Pancreas (tissue), 10 donors: ENCODE measurements at regions not wholly inside any gene's neighbourhood (a gene's known extent, or its start where the extent isn't known, plus 50 kb on each side); places are given as distances from the start of the nearest gene placed in this dataset.

Experiments
- ATAC-seq, 4 donors: fragments of 200-7000 bp; cut with Tn5 transposase; one replicate each; pipeline versions ENCODE4 v1.8.0 to v1.9.1; 2020; ENCODE audit warnings: mild to moderate bottlenecking in 4 of 4, moderate library complexity in 4 of 4
- DNase-seq, 6 donors: peaks; one replicate each; pipeline ENCODE4 v3.0.0-alpha.2; 2020
- FAIRE-seq: peaks from 2 replicates; lab custom pipeline; 2012; peaks lifted over from hg19 to GRCh38; lab: Jason Lieb, UNC
- H3K27ac ChIP-seq, 4 donors: fragments of 200-600 bp; sonication (generic); 1 replicate in 3 of 4; 2 replicates in 1 of 4; pipeline versions ENCODE4 v1.5.0 to v1.8.0; 2020
- H3K27me3 ChIP-seq, 4 donors: fragments of 200-600 bp; one replicate each; pipeline ENCODE4 v1.8.0; 2021
- H3K36me3 ChIP-seq, 3 donors: fragments of 200-600 bp; sonication (generic) in 1 of 3; one replicate each; pipeline versions ENCODE4 v1.5.0 to v1.8.0; 2020 to 2021
- H3K4me1 ChIP-seq, 3 donors: fragments of 200-600 bp; one replicate each; pipeline ENCODE4 v1.8.0; 2021
- H3K4me3 ChIP-seq, 4 donors: fragments of 200-600 bp; sonication (generic) in 2 of 4; one replicate each; pipeline versions ENCODE4 v1.5.0 to v1.8.0; 2020 to 2021
- H3K9me3 ChIP-seq, 4 donors: fragments of 200-600 bp; one replicate each; pipeline ENCODE4 v1.8.0; 2021
- WGBS, 2 donors: extraction: QIAGEN DNeasy Blood & Tissue Kit; methylation state at CpG; one replicate each; pipeline ENCODE4 v1.1.7; 2013; 5-methylcytosine and 5-hydroxymethylcytosine counted together
- intact Hi-C, 3 donors: fragments of 100-400 bp; cut with DNase I; formaldehyde crosslinking; loops; one replicate each; pipeline versions ENCODE4 v1.11.1 to v1.14.2; 2022
- TF ChIP-seq, protein P1 (sequence below), 4 donors: fragments of 200-600 bp; sonication (generic) in 3 of 4; IDR thresholded peaks; one replicate each; pipeline versions ENCODE4 v1.5.0 to v1.8.0; 2021; ENCODE audit warnings: antibody characterized with exemption in 4 of 4
- donor health status: healthy with polysubstance abuse.
- donor health status: DM: no; HTN: no; CAD: no; lungs with moderate emphysema.
- donor health status: DM: no; HTN: no; CAD: no.
- donor health status: control.
- donor health status: control.
- donor health status: Bipolar disorder and iron deficiency.
- donor health status: DM: yes; HTN: yes; CAD: no.
- donor health status: DM: no; HTN: no; CAD: no.
- donor health status: DM: no; HTN: no; CAD: no.
- donor health status: DM: yes; HTN: yes; CAD: no.

DNA sequence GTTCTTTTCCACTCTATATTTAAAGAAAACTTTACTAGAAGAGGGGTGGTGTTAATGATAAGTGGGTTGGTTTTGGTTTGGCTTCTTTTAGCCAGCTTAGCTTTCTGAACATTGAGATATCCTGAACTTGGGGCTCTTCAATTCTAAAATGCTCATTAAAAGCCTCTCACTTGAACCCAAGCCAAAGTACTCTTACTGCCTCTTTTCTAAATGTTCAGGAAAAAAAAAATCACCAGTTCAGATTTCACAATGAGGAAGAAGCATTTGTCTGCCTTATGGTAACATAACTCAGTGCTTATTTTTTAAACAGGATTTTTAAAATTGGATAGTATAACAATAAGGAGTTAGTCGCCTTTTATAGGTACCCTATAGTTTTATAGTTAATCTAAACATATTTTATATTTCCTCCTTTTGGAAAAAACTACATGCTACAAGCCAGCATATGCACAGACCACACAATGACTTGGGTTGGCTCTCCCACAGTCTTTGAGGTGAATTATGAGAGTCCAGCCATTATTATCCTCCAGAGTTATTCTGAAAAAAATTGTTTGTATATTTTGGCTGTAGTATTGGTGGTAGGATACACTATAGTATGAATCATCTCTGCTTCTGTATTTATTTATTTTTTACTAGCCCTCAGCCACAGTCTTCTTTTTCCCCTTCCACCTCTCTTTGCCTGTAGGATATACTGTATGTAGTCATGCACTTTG is 195.5 kb upstream of the TMPO start:
- H3K4me1 ChIP-seq, result no peaks in the 10 kb centered on the region
- H3K27me3 ChIP-seq, result no peaks in the 10 kb centered on the region
- intact Hi-C loops, result loop anchor here in 1 of 3 donors (10.0 kb wide), 1 partner anchor 55 kb away; no protein-coding TSS in a partner anchor
- TF ChIP-seq, protein P1, sequence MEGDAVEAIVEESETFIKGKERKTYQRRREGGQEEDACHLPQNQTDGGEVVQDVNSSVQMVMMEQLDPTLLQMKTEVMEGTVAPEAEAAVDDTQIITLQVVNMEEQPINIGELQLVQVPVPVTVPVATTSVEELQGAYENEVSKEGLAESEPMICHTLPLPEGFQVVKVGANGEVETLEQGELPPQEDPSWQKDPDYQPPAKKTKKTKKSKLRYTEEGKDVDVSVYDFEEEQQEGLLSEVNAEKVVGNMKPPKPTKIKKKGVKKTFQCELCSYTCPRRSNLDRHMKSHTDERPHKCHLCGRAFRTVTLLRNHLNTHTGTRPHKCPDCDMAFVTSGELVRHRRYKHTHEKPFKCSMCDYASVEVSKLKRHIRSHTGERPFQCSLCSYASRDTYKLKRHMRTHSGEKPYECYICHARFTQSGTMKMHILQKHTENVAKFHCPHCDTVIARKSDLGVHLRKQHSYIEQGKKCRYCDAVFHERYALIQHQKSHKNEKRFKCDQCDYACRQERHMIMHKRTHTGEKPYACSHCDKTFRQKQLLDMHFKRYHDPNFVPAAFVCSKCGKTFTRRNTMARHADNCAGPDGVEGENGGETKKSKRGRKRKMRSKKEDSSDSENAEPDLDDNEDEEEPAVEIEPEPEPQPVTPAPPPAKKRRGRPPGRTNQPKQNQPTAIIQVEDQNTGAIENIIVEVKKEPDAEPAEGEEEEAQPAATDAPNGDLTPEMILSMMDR (IDR thresholded peaks at IDR 0.05), result no peak
- no peak overlapping the region for H3K27ac ChIP-seq
- FAIRE-seq (no peak), ATAC-seq (no peak), DNase-seq (no peak)
- H3K4me3 ChIP-seq, result no peak overlapping the region
- no peaks in the 10 kb centered on the region for H3K36me3 ChIP-seq
- WGBS, 2 donors, result 38 to 51% methylated on average over 1 of the region's 1 CpG
- H3K9me3 ChIP-seq, result no peaks in the 10 kb centered on the region

DNA sequence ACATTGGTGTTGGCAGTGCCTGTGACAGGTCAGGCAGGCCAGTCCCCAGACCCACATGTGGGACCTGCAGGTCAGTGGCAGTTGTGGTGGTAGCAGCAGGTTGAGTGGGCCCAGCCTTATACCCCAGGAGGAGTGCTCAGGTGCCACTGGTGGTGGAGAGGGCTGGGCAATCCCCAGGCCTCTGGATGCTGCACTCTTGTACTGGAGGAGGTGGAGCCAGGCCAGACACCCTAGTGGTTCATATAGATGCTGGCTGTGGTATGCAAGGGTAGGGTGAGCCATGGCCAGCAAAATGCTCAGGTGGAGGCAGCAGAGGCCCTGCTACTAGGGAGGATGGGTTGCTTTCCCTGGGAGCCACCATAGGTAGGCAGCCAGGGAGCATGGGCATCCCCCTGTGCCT is 190.4 kb upstream of the TMPO start:
- intact Hi-C loops, result loop anchor here in 1 of 3 donors (10.0 kb wide), 1 partner anchor 60 kb away; no protein-coding TSS in a partner anchor
- Histone ChIP-seq H3K27me3 (no peaks in the 10 kb centered on the region), H3K9me3 (no peaks in the 10 kb centered on the region), H3K36me3 (no peaks in the 10 kb centered on the region), H3K27ac (no peak overlapping the region), H3K4me1 (no peaks in the 10 kb centered on the region), H3K4me3 (no peak overlapping the region)
- ATAC-seq (no peak), DNase-seq (peak in 1 of 6 donors; percentile 42), FAIRE-seq (no peak)
- TF ChIP-seq, protein P1 (IDR thresholded peaks at IDR 0.05), result no peak

DNA sequence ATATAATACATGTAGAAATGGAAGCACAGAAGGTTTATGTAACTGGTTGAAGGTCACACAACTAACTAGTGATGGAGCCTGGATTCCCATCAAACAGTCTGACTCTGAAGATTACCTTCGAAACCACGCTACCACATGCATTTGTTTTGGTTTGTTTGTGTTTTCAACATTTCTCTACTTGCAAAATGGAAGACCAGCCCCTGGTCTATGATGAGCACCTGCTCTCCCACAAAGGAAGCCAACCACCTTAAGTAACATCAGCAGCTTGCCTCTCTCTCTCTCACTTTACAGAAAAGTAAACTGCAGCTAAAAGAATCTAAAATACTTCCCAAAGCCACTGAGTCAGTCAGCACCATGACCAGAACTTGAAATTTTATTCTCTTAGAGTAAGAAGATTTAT is 186.9 kb upstream of the TMPO start:
- ATAC-seq (no peak), FAIRE-seq (no peak), DNase-seq (no peak)
- WGBS, 2 donors, result 80 to 93% methylated on average over 2 of the region's 2 CpGs
- TF ChIP-seq, protein P1 (IDR thresholded peaks at IDR 0.05), result no peak
- no peak overlapping the region for H3K4me3 ChIP-seq
- no peak overlapping the region for H3K27ac ChIP-seq
- no peaks in the 10 kb centered on the region for H3K9me3 ChIP-seq
- H3K36me3 ChIP-seq, result no peaks in the 10 kb centered on the region
- no peaks in the 10 kb centered on the region for H3K27me3 ChIP-seq
- H3K4me1 ChIP-seq, result no peaks in the 10 kb centered on the region
- intact Hi-C loops, result loop anchor here in 1 of 3 donors (10.0 kb wide), 1 partner anchor 64 kb away; no protein-coding TSS in a partner anchor

DNA sequence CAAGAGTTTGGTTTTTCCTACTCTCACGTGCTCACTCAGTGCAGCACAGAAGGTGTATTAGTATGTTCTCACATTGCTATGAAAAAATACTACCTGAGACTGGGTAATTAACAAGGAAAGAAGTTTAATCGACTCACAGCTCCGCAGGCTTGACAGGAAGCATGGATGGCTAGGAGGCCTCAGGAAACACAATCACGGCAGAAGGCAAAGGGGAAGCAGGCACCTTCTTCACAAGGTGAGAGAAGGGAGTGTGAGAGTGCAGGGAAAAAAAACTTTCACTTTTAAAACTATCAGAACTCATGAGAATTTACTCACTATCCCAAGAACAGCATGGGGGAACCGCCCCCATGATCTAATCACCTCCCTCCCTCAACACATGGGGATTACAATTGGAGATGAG is 185.8 kb upstream of the TMPO start:
- intact Hi-C loops, result loop anchor here in 1 of 3 donors (10.0 kb wide), 1 partner anchor 65 kb away; no protein-coding TSS in a partner anchor

More for the DNA sequence above, 185.8 kb upstream of the TMPO start:
- FAIRE-seq (no peak), ATAC-seq (no peak), DNase-seq (no peak)
- Histone ChIP-seq H3K4me1 (no peaks in the 10 kb centered on the region), H3K27me3 (no peaks in the 10 kb centered on the region), H3K27ac (no peak overlapping the region), H3K9me3 (no peaks in the 10 kb centered on the region), H3K4me3 (no peak overlapping the region), H3K36me3 (no peaks in the 10 kb centered on the region)
- TF ChIP-seq, protein P1 (IDR thresholded peaks at IDR 0.05), result no peak
- 62 to 71% methylated on average over 5 of the region's 5 CpGs for WGBS, 2 donors
